IMR-90 (cell line): ENCODE measurements at regions not wholly inside any gene's neighbourhood (a gene's known extent, or its start where the extent isn't known, plus 50 kb on each side); places are given as distances from the start of the nearest gene placed in this dataset.

Source experiments
- ATAC-seq: fragments of 200-7000 bp; cut with Tn5 transposase; 2 replicates; pipeline ENCODE4 v1.9.1; 2020; ENCODE audit warnings: low read depth, mild to moderate bottlenecking, moderate library complexity
- BruUV-seq: library from RNA; stranded (reverse); fragments of 400-500 nt; replicated peaks from 2 replicates; lab custom pipeline; 2021; lab: Mats Ljungman, UMichigan
- CTCF ChIA-PET: fragments of 300-600 bp; formaldehyde crosslinking; extraction: SDS; loops from one replicate; lab custom pipeline; 2021; ENCODE audit warnings: antibody characterized with exemption; lab: Yijun Ruan, JAX
- POLR2A ChIA-PET: fragments of 300-600 bp; sonication (Branson Sonifier 250); formaldehyde crosslinking; loops from one replicate; lab custom pipeline; 2022; ENCODE audit warnings: antibody characterized with exemption; ENCODE audit not compliant: unreplicated experiment; lab: Charles Lee
- DNase-seq: peaks from one replicate; pipeline ENCODE4 v3.0.0; 2013
- H2AFZ ChIP-seq: replicated peaks from 2 replicates; pipeline ENCODE3; 2013; ENCODE audit warnings: low read length, mild to moderate bottlenecking; ENCODE audit not compliant: poor library complexity
- H2AK5ac ChIP-seq: 2 replicates; pipeline ENCODE4 v1.6.1; 2013; ENCODE audit warnings: low read depth, low read length, inconsistent platforms
- H2AK9ac ChIP-seq: replicated peaks from 2 replicates; pipeline ENCODE3; 2013; ENCODE audit warnings: mild to moderate bottlenecking, low read depth, low read length, moderate library complexity; ENCODE audit not compliant: poor library complexity
- H2BK120ac ChIP-seq: 2 replicates; pipeline ENCODE4 v1.6.1; 2013; ENCODE audit warnings: low read depth, low read length, inconsistent platforms
- H2BK15ac ChIP-seq: 3 replicates; pipeline ENCODE4 v1.6.1; 2013; ENCODE audit warnings: low read depth, low read length, inconsistent platforms
- H2BK20ac ChIP-seq: 2 replicates; pipeline ENCODE4 v1.6.1; 2013; ENCODE audit warnings: low read depth, mild to moderate bottlenecking, inconsistent platforms, low read length, moderate library complexity
- H2BK5ac ChIP-seq: 2 replicates; pipeline ENCODE4 v1.6.1; 2013; ENCODE audit warnings: mild to moderate bottlenecking, low read depth, low read length, inconsistent platforms; ENCODE audit not compliant: poor library complexity, severe bottlenecking
- H3K14ac ChIP-seq: replicated peaks from 2 replicates; pipeline ENCODE4 v1.6.1; 2013; ENCODE audit warnings: low read depth, low read length, inconsistent platforms
- H3K18ac ChIP-seq: 2 replicates; pipeline ENCODE4 v1.6.1; 2013; ENCODE audit warnings: low read depth, low read length, control low read depth
- H3K23ac ChIP-seq: 2 replicates; pipeline ENCODE4 v1.6.1; 2013; ENCODE audit warnings: low read depth, low read length, inconsistent platforms
- H3K27ac ChIP-seq: 2 replicates; pipeline ENCODE4 v1.5.1; 2013; ENCODE audit warnings: mild to moderate bottlenecking, control low read depth, low read length; ENCODE audit not compliant: insufficient read depth
- H3K27me3 ChIP-seq: 2 replicates; pipeline ENCODE4 v1.6.1; 2013; ENCODE audit warnings: low read length; ENCODE audit not compliant: control insufficient read depth, insufficient read depth
- H3K36me3 ChIP-seq: 2 replicates; pipeline ENCODE4 v1.6.1; 2013; ENCODE audit warnings: low read length, mixed read lengths; ENCODE audit not compliant: control insufficient read depth, insufficient read depth
- H3K4ac ChIP-seq: 2 replicates; pipeline ENCODE4 v1.6.1; 2013; ENCODE audit warnings: low read depth, low read length, inconsistent platforms
- H3K4me1 ChIP-seq: 2 replicates; pipeline ENCODE4 v1.6.1; 2013; ENCODE audit warnings: low read length, mixed read lengths; ENCODE audit not compliant: control insufficient read depth, insufficient read depth
- H3K4me2 ChIP-seq: 2 replicates; pipeline ENCODE4 v1.6.1; 2013; ENCODE audit warnings: low read depth, mild to moderate bottlenecking, control low read depth, low read length, moderate library complexity
- H3K4me3 ChIP-seq: 2 replicates; pipeline ENCODE4 v1.5.1; 2013; ENCODE audit warnings: low read depth, mild to moderate bottlenecking, control low read depth, low read length, moderate library complexity; ENCODE audit not compliant: insufficient read depth
- H3K56ac ChIP-seq: 2 replicates; pipeline ENCODE4 v1.6.1; 2013; ENCODE audit warnings: low read length, inconsistent platforms; ENCODE audit not compliant: insufficient read depth; ENCODE audit errors: extremely low read depth
- H3K79me1 ChIP-seq, 2 experiments: 2 replicates each; pipeline ENCODE4 v1.6.1; 2013; ENCODE audit warnings: low read length in 2 of 2, inconsistent platforms in 1 of 2, low read depth in 1 of 2
- H3K9ac ChIP-seq: 2 replicates; pipeline ENCODE4 v1.6.1; 2013; ENCODE audit warnings: low read depth, low read length, control low read depth
- H3K9me1 ChIP-seq: 2 replicates; pipeline ENCODE4 v1.6.1; 2013; ENCODE audit warnings: low read length, inconsistent platforms; ENCODE audit not compliant: insufficient read depth
- H3K9me3 ChIP-seq: 2 replicates; pipeline ENCODE4 v1.6.1; 2013; ENCODE audit warnings: low read length; ENCODE audit not compliant: control insufficient read depth, insufficient read depth
- H4K20me1 ChIP-seq: 2 replicates; pipeline ENCODE4 v1.6.1; 2013; ENCODE audit warnings: low read length, inconsistent platforms; ENCODE audit not compliant: insufficient read depth
- H4K5ac ChIP-seq: 2 replicates; pipeline ENCODE4 v1.6.1; 2013; ENCODE audit warnings: mild to moderate bottlenecking, low read depth, low read length, control low read depth
- H4K8ac ChIP-seq, 2 experiments: 2 replicates each; pipeline ENCODE4 v1.6.1; 2013; ENCODE audit warnings: low read depth in 2 of 2, low read length in 2 of 2, control low read depth in 1 of 2, inconsistent platforms in 1 of 2
- H4K91ac ChIP-seq: 2 replicates; pipeline ENCODE4 v1.6.1; 2013; ENCODE audit warnings: low read depth, low read length, inconsistent platforms; ENCODE audit not compliant: insufficient read depth
- BHLHE40 ChIP-seq: fragments of 150-350 bp; IDR thresholded peaks from 2 replicates; pipeline ENCODE4 v1.6.1; 2016; ENCODE audit warnings: mild to moderate bottlenecking, low read depth, low read length
- CHD1 ChIP-seq: IDR thresholded peaks from 2 replicates; pipeline ENCODE4 v1.6.1; 2012; ENCODE audit warnings: low read depth, low read length, improper control_type of control experiment
- MAFK ChIP-seq: IDR thresholded peaks from 2 replicates; pipeline ENCODE4 v1.6.1; 2012; ENCODE audit warnings: low read depth, low read length, improper control_type of control experiment
- MAZ ChIP-seq: IDR thresholded peaks from 2 replicates; pipeline ENCODE4 v1.6.1; 2012; ENCODE audit warnings: low read depth, mild to moderate bottlenecking, low read length, improper control_type of control experiment, moderate library complexity, borderline replicate concordance
- MXI1 ChIP-seq: IDR thresholded peaks from 2 replicates; pipeline ENCODE4 v1.6.1; 2012; ENCODE audit warnings: low read depth, mild to moderate bottlenecking, low read length, moderate library complexity, borderline replicate concordance
- RAD21 ChIP-seq: IDR thresholded peaks from 2 replicates; pipeline ENCODE4 v1.6.1; 2012; ENCODE audit warnings: low read length, improper control_type of control experiment
- RCOR1 ChIP-seq: IDR thresholded peaks from 2 replicates; pipeline ENCODE4 v1.6.1; 2012; ENCODE audit warnings: mild to moderate bottlenecking, low read length, improper control_type of control experiment; ENCODE audit not compliant: insufficient replicate concordance
- RFX5 ChIP-seq: IDR thresholded peaks from 2 replicates; pipeline ENCODE4 v1.8.0; 2012; ENCODE audit warnings: low read depth, mild to moderate bottlenecking, low read length, moderate library complexity
- SMC3 ChIP-seq: fragments of 150-350 bp; IDR thresholded peaks from 2 replicates; pipeline ENCODE4 v1.6.1; 2016; ENCODE audit warnings: low read depth, mild to moderate bottlenecking, antibody characterized with exemption, low read length, moderate library complexity
- WGBS, 2 experiments: methylation state at CpG; one replicate each; pipeline versions ENCODE4 v1.1.5 to v1.1.7; 2013; ENCODE audit warnings: missing lambda C conversion rate in 2 of 2; ENCODE audit not compliant: insufficient read length in 1 of 2; ENCODE audit errors: extremely low coverage in 2 of 2; 5-methylcytosine and 5-hydroxymethylcytosine counted together
- dilution Hi-C: fragments of 300-500 bp; cut with HindIII; formaldehyde crosslinking; loops from one replicate; pipeline ENCODE4 v1.14.3; 2018; ENCODE audit warnings: low sequenced_read_pairs; ENCODE audit not compliant: unreplicated experiment
- in situ Hi-C: fragments of 300-500 bp; cut with MboI; formaldehyde crosslinking; loops from 3 replicates; pipeline ENCODE4 v1.14.3; 2019; ENCODE audit warnings: low sequenced_read_pairs, inconsistent platforms, mixed read lengths
- intact Hi-C: fragments of 100-400 bp; cut with micrococcal nuclease; formaldehyde crosslinking; loops from 2 replicates; pipeline ENCODE4 v1.10.0; 2022
- TF ChIP-seq, protein P1 (sequence below): fragments of 150-350 bp; IDR thresholded peaks from 2 replicates; pipeline ENCODE4 v1.6.1; 2016; ENCODE audit warnings: low read depth, mild to moderate bottlenecking, low read length, moderate library complexity, borderline replicate concordance
- TF ChIP-seq, protein P2 (sequence below): fragments of 150-350 bp; IDR thresholded peaks from 2 replicates; pipeline ENCODE4 v1.6.1; 2017; ENCODE audit warnings: mild to moderate bottlenecking, antibody characterized with exemption, low read length, low read depth
- TF ChIP-seq, protein P3 (sequence below): conservative IDR thresholded peaks from 2 replicates; pipeline ENCODE4 v1.5.1; 2012; ENCODE audit warnings: mild to moderate bottlenecking, low read depth, low read length, improper control_type of control experiment

DNA sequence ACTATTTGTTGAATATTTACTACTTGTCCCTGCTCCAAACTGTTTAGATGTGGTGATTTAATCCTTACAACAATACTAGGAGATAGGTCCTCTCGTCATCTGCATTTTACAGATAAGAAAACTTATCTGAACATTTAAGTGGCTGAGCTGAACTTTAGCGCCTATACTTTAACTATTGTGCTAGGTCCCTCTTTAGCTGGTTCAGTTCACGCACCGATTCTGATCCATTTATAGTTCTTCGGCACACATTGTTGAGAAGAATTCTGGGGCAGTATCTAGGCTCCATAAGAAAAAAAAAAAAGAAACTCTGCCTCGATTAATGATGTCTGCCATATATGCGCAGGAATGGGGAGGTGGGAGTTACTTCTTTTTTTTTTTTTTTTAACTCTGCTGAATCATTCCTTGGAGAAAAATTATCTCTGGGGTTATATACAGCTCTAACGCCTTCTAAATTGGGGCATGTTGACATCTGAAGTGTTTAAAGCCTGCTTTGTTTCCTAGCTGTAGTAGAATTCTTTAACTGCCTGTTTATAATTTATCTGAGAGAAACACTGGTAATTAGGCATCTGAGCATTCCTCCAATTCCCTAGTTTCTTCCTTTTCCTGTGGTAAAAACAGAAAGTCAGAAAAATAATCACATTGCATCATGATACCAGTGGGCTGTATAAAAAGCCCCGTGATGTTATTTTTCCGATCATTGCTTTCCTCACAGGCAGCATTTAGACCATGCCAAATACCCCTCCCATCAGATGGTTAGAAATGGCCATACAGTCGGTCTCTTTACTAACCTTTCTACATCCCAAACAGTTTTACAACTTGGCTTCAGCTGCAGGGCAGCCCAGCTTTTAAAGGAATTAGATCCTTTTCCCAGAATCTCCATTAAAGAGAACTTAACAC is 98.5 kb upstream of the KDM7A start:
- Histone ChIP-seq H4K91ac (no peak overlapping the region), H4K20me1 (no peaks in the 10 kb centered on the region), H4K5ac (no peak overlapping the region), H3K9me3 (no peaks in the 10 kb centered on the region), H2BK5ac (no peak overlapping the region), H2AK5ac (no peak overlapping the region), H2BK15ac (no peak overlapping the region), H3K36me3 (no peaks in the 10 kb centered on the region), H2BK20ac (no peak overlapping the region), H3K4ac (no peak overlapping the region), H3K4me1 (no peaks in the 10 kb centered on the region), H4K8ac (no peak overlapping the region), H3K9ac (no peak overlapping the region), H2AFZ (no peak overlapping the region), H3K23ac (no peak overlapping the region), H2BK120ac (no peak overlapping the region), H3K18ac (no peak overlapping the region), H3K27me3 (peaks cover 21% of the 10 kb centered on the region), H2AK9ac (no peak overlapping the region), H3K27ac (no peak overlapping the region), H3K4me2 (peak overlapping the region; percentile 74; the same call in 1 of the 2 replicates), H3K56ac (no peak overlapping the region), H3K4me3 (no peak overlapping the region), H3K79me1 (no peaks in the 10 kb centered on the region), H3K9me1 (no peaks in the 10 kb centered on the region), H3K14ac (no peak overlapping the region)
- peak; percentile 17; the same call in 1 of the 2 replicates for ATAC-seq
- WGBS, 2 experiments, result 100% methylated on average over 1 of the region's 11 CpGs; no CpG with 5 or more reads in 1 of the 2 experiments
- POLR2A ChIA-PET, result no interaction called here
- no TSS peak for BruUV-seq
- CTCF ChIA-PET, result interaction anchor here (0.7 kb wide), 1 partner anchor 1043 kb away, joined by 3 read pairs; no protein-coding TSS in a partner anchor
- intact Hi-C loops, result no loop called here
- no peak for DNase-seq
- in situ Hi-C loops, result no loop called here
- dilution Hi-C loops, result no loop called here
- TF ChIP-seq MAZ (no peak), SMC3 (no peak), RAD21 (no peak), MAFK (no peak), RFX5 (no peak), MXI1 (no peak), CHD1 (no peak), BHLHE40 (no peak), RCOR1 (no peak)
- TF ChIP-seq, protein P1, sequence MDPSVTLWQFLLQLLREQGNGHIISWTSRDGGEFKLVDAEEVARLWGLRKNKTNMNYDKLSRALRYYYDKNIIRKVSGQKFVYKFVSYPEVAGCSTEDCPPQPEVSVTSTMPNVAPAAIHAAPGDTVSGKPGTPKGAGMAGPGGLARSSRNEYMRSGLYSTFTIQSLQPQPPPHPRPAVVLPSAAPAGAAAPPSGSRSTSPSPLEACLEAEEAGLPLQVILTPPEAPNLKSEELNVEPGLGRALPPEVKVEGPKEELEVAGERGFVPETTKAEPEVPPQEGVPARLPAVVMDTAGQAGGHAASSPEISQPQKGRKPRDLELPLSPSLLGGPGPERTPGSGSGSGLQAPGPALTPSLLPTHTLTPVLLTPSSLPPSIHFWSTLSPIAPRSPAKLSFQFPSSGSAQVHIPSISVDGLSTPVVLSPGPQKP, result no peak
- TF ChIP-seq, protein P2, sequence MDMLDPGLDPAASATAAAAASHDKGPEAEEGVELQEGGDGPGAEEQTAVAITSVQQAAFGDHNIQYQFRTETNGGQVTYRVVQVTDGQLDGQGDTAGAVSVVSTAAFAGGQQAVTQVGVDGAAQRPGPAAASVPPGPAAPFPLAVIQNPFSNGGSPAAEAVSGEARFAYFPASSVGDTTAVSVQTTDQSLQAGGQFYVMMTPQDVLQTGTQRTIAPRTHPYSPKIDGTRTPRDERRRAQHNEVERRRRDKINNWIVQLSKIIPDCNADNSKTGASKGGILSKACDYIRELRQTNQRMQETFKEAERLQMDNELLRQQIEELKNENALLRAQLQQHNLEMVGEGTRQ, result no peak
- TF ChIP-seq, protein P3, sequence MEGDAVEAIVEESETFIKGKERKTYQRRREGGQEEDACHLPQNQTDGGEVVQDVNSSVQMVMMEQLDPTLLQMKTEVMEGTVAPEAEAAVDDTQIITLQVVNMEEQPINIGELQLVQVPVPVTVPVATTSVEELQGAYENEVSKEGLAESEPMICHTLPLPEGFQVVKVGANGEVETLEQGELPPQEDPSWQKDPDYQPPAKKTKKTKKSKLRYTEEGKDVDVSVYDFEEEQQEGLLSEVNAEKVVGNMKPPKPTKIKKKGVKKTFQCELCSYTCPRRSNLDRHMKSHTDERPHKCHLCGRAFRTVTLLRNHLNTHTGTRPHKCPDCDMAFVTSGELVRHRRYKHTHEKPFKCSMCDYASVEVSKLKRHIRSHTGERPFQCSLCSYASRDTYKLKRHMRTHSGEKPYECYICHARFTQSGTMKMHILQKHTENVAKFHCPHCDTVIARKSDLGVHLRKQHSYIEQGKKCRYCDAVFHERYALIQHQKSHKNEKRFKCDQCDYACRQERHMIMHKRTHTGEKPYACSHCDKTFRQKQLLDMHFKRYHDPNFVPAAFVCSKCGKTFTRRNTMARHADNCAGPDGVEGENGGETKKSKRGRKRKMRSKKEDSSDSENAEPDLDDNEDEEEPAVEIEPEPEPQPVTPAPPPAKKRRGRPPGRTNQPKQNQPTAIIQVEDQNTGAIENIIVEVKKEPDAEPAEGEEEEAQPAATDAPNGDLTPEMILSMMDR, result no peak
